H1 (cell line): ENCODE measurements at regions not wholly inside any gene's neighbourhood (a gene's known extent, or its start where the extent isn't known, plus 50 kb on each side); places are given as distances from the start of the nearest gene placed in this dataset.

Experiments
- CTCF ChIA-PET: fragments of 300-600 bp; sonication (Branson Sonifier 250); formaldehyde crosslinking; loops from one replicate; lab custom pipeline; 2021; ENCODE audit not compliant: partially characterized antibody; lab: Charles Lee
- POLR2A ChIA-PET: fragments of 300-600 bp; sonication (Branson Sonifier 250); formaldehyde crosslinking; loops from one replicate; lab custom pipeline; 2021; ENCODE audit warnings: inconsistent platforms; ENCODE audit not compliant: partially characterized antibody; lab: Charles Lee
- DNase-seq, 2 experiments: peaks; one replicate each; pipeline versions ENCODE4 v3.0.0 to v3.0.0-alpha.2; 2010 to 2022; ENCODE audit warnings: low spot score in 2 of 2, low read depth in 1 of 2, mixed read lengths in 1 of 2
- FAIRE-seq: peaks from 2 replicates; lab custom pipeline; 2011; peaks lifted over from hg19 to GRCh38; lab: Jason Lieb, UNC
- H2AFZ ChIP-seq: 2 replicates; pipeline ENCODE4 v1.8.1; 2012; ENCODE audit warnings: low read length, inconsistent platforms
- H2AK5ac ChIP-seq: 2 replicates; pipeline ENCODE4 v1.6.1; 2013; ENCODE audit warnings: low read depth, low read length
- H2BK120ac ChIP-seq: replicated peaks from 2 replicates; pipeline ENCODE3; 2013; ENCODE audit warnings: low read depth, low read length, inconsistent platforms
- H2BK12ac ChIP-seq: 2 replicates; pipeline ENCODE4 v1.6.1; 2013; ENCODE audit warnings: low read depth, low read length
- H2BK15ac ChIP-seq: 2 replicates; pipeline ENCODE4 v1.6.1; 2013; ENCODE audit warnings: low read length
- H2BK20ac ChIP-seq: 2 replicates; pipeline ENCODE4 v1.6.1; 2013; ENCODE audit warnings: low read length
- H2BK5ac ChIP-seq: 2 replicates; pipeline ENCODE4 v1.6.1; 2013; ENCODE audit warnings: low read depth, low read length
- H3K14ac ChIP-seq: 2 replicates; pipeline ENCODE4 v1.6.1; 2013; ENCODE audit warnings: inconsistent platforms; ENCODE audit not compliant: insufficient read length
- H3K18ac ChIP-seq: 2 replicates; pipeline ENCODE4 v1.6.1; 2013; ENCODE audit warnings: low read length; ENCODE audit errors: extremely low read depth
- H3K23ac ChIP-seq: 2 replicates; pipeline ENCODE4 v1.6.1; 2013; ENCODE audit warnings: inconsistent platforms; ENCODE audit not compliant: insufficient read length
- H3K23me2 ChIP-seq: 2 replicates; pipeline ENCODE4 v1.6.1; 2013; ENCODE audit warnings: low read depth, low read length
- H3K27ac ChIP-seq: 2 replicates; pipeline ENCODE4 v1.6.1; 2011; ENCODE audit warnings: low read depth, low read length, inconsistent platforms
- H3K27me3 ChIP-seq, 4 experiments: replicated peaks in 1 of 4; 1 replicate in 1 of 4; 2 replicates in 3 of 4; pipeline versions ENCODE4 v1.6.1 to v1.8.1; 2011 to 2013; ENCODE audit warnings: low read length in 3 of 4, mild to moderate bottlenecking in 3 of 4, inconsistent platforms in 2 of 4, mixed read lengths in 2 of 4, moderate library complexity in 1 of 4; ENCODE audit not compliant: control insufficient read depth in 3 of 4, insufficient read depth in 3 of 4; ENCODE audit errors: extremely low read depth in 1 of 4
- H3K36me3 ChIP-seq, 4 experiments: 2 replicates each; pipeline versions ENCODE4 v1.6.1 to v1.8.1; 2011 to 2013; ENCODE audit warnings: mild to moderate bottlenecking in 4 of 4, low read length in 3 of 4, moderate library complexity in 2 of 4, control low read depth in 1 of 4, inconsistent platforms in 1 of 4; ENCODE audit not compliant: insufficient read depth in 4 of 4, control insufficient read depth in 2 of 4
- H3K4ac ChIP-seq: replicated peaks from 2 replicates; pipeline ENCODE3; 2013; ENCODE audit warnings: low read length, low read depth, mixed read lengths, inconsistent platforms; ENCODE audit not compliant: insufficient read length
- H3K4me1 ChIP-seq, 4 experiments: replicated peaks in 1 of 4; 1 replicate in 1 of 4; 2 replicates in 3 of 4; pipeline versions ENCODE4 v1.6.1 to v1.8.1; 2011 to 2013; ENCODE audit warnings: low read length in 3 of 4, inconsistent platforms in 2 of 4, mixed read lengths in 1 of 4; ENCODE audit not compliant: insufficient read depth in 4 of 4, control insufficient read depth in 3 of 4
- H3K4me2 ChIP-seq, 2 experiments: 2 replicates each; pipeline versions ENCODE4 v1.6.1 to v1.8.1; 2011 to 2013; ENCODE audit warnings: low read depth in 2 of 2, low read length in 2 of 2, control low read depth in 1 of 2, inconsistent platforms in 1 of 2, mild to moderate bottlenecking in 1 of 2; ENCODE audit not compliant: insufficient read depth in 1 of 2
- H3K4me3 ChIP-seq, 4 experiments: fragments of 200-600, 300-600 bp in 1 of 4; sonication (generic), shearing (Covaris generic), sonication (Bioruptor Twin) in 1 of 4; 2 replicates each; pipeline versions ENCODE4 v1.5.1 to v1.8.1; 2011 to 2016; ENCODE audit warnings: low read length in 4 of 4, low read depth in 3 of 4, control low read depth in 2 of 4, inconsistent platforms in 2 of 4, mild to moderate bottlenecking in 2 of 4, mixed read lengths in 1 of 4, moderate library complexity in 1 of 4; ENCODE audit not compliant: insufficient read depth in 2 of 4; ENCODE audit errors: extremely low read depth in 1 of 4
- H3K56ac ChIP-seq: replicated peaks from 2 replicates; pipeline ENCODE3; 2013; ENCODE audit warnings: low read depth, mild to moderate bottlenecking, mixed read lengths, low read length, inconsistent platforms; ENCODE audit not compliant: insufficient read length
- H3K79me1 ChIP-seq: 2 replicates; pipeline ENCODE4 v1.6.1; 2013; ENCODE audit warnings: low read depth, low read length, control low read depth
- H3K79me2 ChIP-seq, 2 experiments: 2 replicates each; pipeline versions ENCODE4 v1.6.1 to v1.8.1; 2012 to 2013; ENCODE audit warnings: low read length in 2 of 2, mild to moderate bottlenecking in 2 of 2, inconsistent platforms in 1 of 2; ENCODE audit not compliant: insufficient read depth in 2 of 2, control insufficient read depth in 1 of 2
- H3K9ac ChIP-seq, 4 experiments: replicated peaks in 1 of 4; 1 replicate in 1 of 4; 2 replicates in 3 of 4; pipeline versions ENCODE4 v1.6.1 to v1.8.1; 2011 to 2013; ENCODE audit warnings: low read depth in 3 of 4, low read length in 3 of 4, control low read depth in 2 of 4, mild to moderate bottlenecking in 2 of 4, moderate library complexity in 2 of 4, inconsistent platforms in 1 of 4; ENCODE audit errors: extremely low read depth in 1 of 4
- H3K9me3 ChIP-seq, 2 experiments: 2 replicates each; pipeline versions ENCODE4 v1.6.1 to v1.8.1; 2012 to 2013; ENCODE audit warnings: mild to moderate bottlenecking in 2 of 2, moderate library complexity in 2 of 2, control low read depth in 1 of 2, inconsistent platforms in 1 of 2, low read depth in 1 of 2, low read length in 1 of 2, mixed read lengths in 1 of 2; ENCODE audit not compliant: insufficient read depth in 2 of 2
- H4K20me1 ChIP-seq, 2 experiments: replicated peaks in 1 of 2; 2 replicates each; pipeline versions ENCODE3 to v1.8.1; 2011 to 2013; ENCODE audit warnings: inconsistent platforms in 2 of 2, low read length in 2 of 2, mild to moderate bottlenecking in 1 of 2; ENCODE audit not compliant: insufficient read depth in 2 of 2, control insufficient read depth in 1 of 2
- H4K5ac ChIP-seq: 2 replicates; pipeline ENCODE4 v1.6.1; 2013; ENCODE audit warnings: low read length, low read depth, mixed read lengths, inconsistent platforms; ENCODE audit not compliant: insufficient read length
- H4K8ac ChIP-seq: 2 replicates; pipeline ENCODE4 v1.8.0; 2013; ENCODE audit warnings: mild to moderate bottlenecking, moderate library complexity, low read length, inconsistent platforms; ENCODE audit not compliant: insufficient read depth; ENCODE audit errors: extremely low read depth
- H4K91ac ChIP-seq: replicated peaks from 2 replicates; pipeline ENCODE3; 2013; ENCODE audit warnings: low read length, mixed read lengths, inconsistent platforms; ENCODE audit not compliant: insufficient read length
- EGR1 ChIP-seq: IDR thresholded peaks from 2 replicates; pipeline ENCODE4 v1.6.1; 2011; ENCODE audit warnings: low read depth, low read length, borderline replicate concordance
- POU5F1 ChIP-seq: IDR thresholded peaks from 2 replicates; pipeline ENCODE4 v1.6.1; 2011; ENCODE audit warnings: low read depth, mild to moderate bottlenecking, low read length, moderate library complexity
- WGBS, 2 experiments: shearing (Covaris generic) in 1 of 2; methylation state at CpG; one replicate each; pipeline versions ENCODE4 v1.1.6 to v1.1.7; 2013 to 2015; ENCODE audit warnings: low lambda C conversion rate in 2 of 2, mixed read lengths in 2 of 2, inconsistent platforms in 1 of 2, low coverage in 1 of 2, missing lambda C conversion rate in 1 of 2; ENCODE audit not compliant: insufficient replicate concordance in 2 of 2, insufficient coverage in 1 of 2, insufficient read length in 1 of 2; ENCODE audit errors: extremely low coverage in 1 of 2, missing lambda C conversion rate in 1 of 2; 5-methylcytosine and 5-hydroxymethylcytosine counted together

DNA sequence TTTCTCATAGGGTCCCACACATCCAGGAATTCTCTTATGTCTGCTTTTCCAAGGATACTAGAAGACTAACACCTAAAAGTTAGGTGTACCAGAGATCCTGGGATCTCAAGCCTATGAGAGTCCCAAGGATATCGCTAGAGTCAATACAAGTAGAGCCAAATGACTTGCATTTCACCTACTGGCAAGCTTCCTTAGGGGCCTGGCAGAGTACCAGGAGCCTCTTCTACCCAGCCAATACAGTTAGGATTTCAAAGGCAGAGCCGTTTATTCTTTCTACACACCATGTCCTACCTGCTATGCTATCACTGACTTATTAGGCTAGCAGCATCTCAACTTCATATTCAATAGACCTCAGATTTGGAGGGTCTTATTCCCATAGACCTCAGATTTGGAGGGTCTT, 53.5 kb upstream of the UNC5B start:
- no peak overlapping the region for H3K14ac ChIP-seq
- no peaks in the 10 kb centered on the region for H4K20me1 ChIP-seq
- 94% methylated on average over 2 of the region's 2 CpGs; no CpG with 5 or more reads in 1 of the 2 experiments for WGBS, 2 experiments
- no peak overlapping the region for H4K91ac ChIP-seq
- H2BK20ac ChIP-seq, result no peak overlapping the region
- no peaks in the 10 kb centered on the region for H3K36me3 ChIP-seq
- no peaks in the 10 kb centered on the region for H3K79me1 ChIP-seq
- no peaks in the 10 kb centered on the region for H3K27me3 ChIP-seq
- no peak overlapping the region for H3K4ac ChIP-seq
- ChIA-PET CTCF (interaction anchor here (0.6 to 1.8 kb wide), 6 partner anchors 9 to 127 kb away, joined by 3 to 5 read pairs (median 3); no protein-coding TSS in a partner anchor), POLR2A (no interaction called here)
- DNase-seq (no peak), FAIRE-seq (no peak)
- H4K5ac ChIP-seq, result no peak overlapping the region
- H3K23me2 ChIP-seq, result no peaks in the 10 kb centered on the region
- no peak overlapping the region for H3K18ac ChIP-seq
- no peak overlapping the region for H3K23ac ChIP-seq
- no peak overlapping the region for H3K27ac ChIP-seq
- no peak overlapping the region for H2AFZ ChIP-seq
- no peak overlapping the region for H2BK15ac ChIP-seq
- H3K4me3 ChIP-seq, result no peak overlapping the region
- H3K79me2 ChIP-seq, result no peaks in the 10 kb centered on the region
- H2BK5ac ChIP-seq, result no peak overlapping the region
- H3K4me2 ChIP-seq, result no peak overlapping the region
- no peak overlapping the region for H2BK12ac ChIP-seq
- H2AK5ac ChIP-seq, result no peak overlapping the region
- H2BK120ac ChIP-seq, result no peak overlapping the region
- no peak overlapping the region for H3K9ac ChIP-seq
- TF ChIP-seq EGR1 (no peak), POU5F1 (no peak)
- TF ChIP-seq, all 59 proteins: peak for 0
- no peak overlapping the region for H4K8ac ChIP-seq
- H3K9me3 ChIP-seq, result no peaks in the 10 kb centered on the region
- H3K56ac ChIP-seq, result no peak overlapping the region
- H3K4me1 ChIP-seq, result no peaks in the 10 kb centered on the region
